ENCODE measurements at regions not wholly inside any gene's neighbourhood (a gene's known extent, or its start where the extent isn't known, plus 50 kb on each side); places are given as distances from the start of the nearest gene placed in this dataset.
"Not testable (repeated sequence)": the region's sequence is repeated elsewhere in the genome, so short reads cannot be mapped to it uniquely, and the experiment has no call there.

DNA sequence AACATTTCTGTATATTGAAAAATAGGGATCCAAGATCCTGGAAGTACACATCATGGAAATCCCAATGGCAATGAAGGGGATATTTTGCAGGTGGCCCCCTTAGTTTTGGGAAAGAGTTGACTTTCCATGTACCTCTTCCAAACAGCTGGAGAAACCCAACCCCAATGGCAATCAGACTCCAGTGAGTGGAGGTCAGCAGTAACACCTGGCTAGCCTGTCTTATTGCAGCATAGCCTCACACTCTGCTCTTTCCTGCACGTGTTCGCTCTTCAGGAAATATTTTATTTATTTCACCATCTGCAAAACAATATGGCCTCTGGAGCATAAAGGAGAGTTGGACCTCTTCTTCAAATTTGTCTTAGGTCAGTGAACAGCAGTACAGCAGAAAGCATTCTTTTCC lies 340.0 kb upstream of the NRP1 start:
- FAIRE-seq (no peak), DNase-seq (ENCODE audit: insufficient read length, low spot score) (no peak)

DNA sequence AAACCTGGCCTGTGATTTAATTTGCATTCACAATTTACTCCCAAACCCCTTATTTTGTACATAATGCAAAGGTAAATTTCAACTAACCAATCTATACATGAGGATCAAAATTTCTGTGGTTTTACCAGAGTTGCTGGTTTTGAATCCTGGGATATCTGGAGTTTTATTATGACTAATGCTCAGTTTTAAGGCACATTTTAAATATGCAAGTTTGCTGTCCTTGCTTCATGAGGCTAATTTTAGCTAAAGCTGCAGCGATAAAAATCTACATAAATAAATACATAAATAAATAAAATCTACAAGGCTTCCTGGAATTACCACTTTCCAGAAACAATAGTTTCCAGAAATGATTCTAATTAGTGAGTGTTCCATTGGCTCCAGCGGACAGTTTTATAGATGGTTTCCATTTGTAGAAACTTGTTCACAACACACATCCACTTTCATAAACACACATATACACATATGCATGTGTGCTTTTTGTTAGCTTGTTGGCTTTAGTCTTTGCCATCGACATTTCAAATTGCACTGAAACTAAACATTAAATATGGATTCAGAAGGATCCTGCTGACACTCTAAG lies 339.5 kb upstream of the NRP1 start:
- DNase-seq (ENCODE audit: insufficient read length, low spot score) (no peak), FAIRE-seq (no peak)

DNA sequence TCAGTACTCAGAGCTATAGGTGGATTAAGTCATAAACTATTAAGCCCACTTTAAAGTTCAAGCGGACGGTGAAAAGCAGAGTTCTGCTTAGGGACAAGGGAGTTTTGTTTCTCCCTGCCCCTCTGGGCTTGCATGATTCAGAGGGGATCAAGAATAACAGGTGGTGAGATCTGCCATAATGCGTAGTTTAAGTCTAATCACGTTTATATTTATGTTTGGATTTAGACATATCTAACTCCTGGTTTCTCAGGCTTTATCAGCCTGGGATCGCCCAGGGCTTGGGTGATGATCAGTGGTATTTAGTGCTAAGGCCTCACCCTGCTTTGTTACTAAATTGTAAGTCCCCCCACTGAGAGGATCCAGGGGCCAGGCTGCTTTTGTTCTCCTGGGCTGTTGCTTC lies 335.4 kb upstream of the NRP1 start:
- FAIRE-seq (no peak), DNase-seq (ENCODE audit: insufficient read length, low spot score) (no peak)

DNA sequence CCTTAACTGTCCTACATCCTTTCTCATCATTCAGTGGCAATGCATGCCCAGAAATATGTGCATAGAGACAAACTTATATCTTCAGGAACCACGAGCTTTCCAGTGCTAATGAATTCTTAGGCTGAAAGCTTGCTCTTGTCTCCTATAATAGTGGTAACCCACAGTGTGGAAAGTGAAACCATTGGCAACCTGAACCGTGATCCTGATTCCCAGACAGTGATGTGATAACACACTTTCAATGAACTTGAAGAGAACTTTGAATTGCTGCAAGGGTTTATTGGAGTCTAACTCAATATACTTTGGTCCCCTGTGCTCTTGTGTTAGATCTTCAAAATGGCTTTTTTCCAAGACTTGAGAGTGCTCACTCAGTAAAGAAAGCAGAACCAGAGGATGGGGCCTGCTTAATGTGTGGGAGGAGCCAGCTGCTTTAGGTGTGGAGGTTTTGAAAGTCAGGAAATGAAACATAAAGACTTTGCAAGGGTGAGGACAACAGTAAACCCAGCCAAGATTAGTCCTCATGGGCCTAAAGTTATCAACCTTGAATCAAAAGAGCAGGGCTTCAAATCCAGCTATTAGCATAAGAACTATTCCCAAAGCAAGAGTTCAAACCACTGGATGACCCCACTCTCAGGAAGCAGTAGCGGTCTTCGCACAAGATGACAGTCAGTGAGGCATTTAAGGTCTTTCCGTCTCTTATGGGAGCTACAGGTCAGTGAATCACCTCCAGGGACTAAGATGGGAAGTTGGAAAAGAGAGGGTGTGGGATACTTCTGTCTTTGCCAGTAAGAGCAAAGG lies 332.4 kb upstream of the NRP1 start:
- no peak for FAIRE-seq

DNA sequence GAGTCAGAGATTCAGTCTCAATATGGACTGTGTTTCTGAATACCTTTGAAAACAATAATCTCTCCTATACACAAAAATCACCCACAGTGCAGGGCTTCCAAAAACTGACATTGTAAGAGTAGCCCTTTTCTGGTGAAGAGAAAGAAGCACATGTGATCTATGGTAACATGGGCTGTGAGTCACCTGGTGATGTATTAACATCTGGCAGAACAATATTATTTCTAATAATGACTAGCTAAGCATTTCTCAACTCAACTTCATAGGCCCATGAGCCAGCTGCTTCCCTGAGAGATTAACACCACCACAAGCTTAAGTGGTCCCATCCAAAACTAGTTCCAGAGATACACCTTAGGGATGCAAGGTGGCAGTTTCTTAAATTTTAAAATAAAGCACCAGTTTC lies 331.0 kb upstream of the NRP1 start:
- no peak for FAIRE-seq
- no peak for DNase-seq (ENCODE audit: insufficient read length, low spot score)

More for the DNA sequence above, 332.4 kb upstream of the NRP1 start:
- no peak for DNase-seq (ENCODE audit: insufficient read length, low spot score)

DNA sequence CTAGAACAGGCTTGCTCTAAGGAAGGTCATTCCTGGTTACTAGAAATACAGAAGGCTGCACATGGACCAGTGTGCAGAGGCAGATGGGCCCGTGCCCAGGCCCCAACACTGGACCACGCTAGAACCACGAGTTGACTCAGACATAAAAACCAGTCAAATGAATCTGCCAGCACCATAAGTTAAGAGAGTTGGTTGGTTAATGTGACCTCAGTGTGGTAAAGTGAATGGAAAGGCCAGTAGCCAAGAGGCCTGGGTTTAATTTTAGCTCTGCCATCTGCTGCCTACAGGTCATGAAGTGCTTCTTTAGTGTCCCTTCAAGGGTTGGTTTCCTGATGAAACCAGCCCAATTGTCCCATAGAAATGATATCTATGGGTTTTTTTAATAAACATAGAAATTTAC lies 329.6 kb upstream of the NRP1 start:
- no peak for FAIRE-seq
- DNase-seq (ENCODE audit: insufficient read length, low spot score), result no peak

DNA sequence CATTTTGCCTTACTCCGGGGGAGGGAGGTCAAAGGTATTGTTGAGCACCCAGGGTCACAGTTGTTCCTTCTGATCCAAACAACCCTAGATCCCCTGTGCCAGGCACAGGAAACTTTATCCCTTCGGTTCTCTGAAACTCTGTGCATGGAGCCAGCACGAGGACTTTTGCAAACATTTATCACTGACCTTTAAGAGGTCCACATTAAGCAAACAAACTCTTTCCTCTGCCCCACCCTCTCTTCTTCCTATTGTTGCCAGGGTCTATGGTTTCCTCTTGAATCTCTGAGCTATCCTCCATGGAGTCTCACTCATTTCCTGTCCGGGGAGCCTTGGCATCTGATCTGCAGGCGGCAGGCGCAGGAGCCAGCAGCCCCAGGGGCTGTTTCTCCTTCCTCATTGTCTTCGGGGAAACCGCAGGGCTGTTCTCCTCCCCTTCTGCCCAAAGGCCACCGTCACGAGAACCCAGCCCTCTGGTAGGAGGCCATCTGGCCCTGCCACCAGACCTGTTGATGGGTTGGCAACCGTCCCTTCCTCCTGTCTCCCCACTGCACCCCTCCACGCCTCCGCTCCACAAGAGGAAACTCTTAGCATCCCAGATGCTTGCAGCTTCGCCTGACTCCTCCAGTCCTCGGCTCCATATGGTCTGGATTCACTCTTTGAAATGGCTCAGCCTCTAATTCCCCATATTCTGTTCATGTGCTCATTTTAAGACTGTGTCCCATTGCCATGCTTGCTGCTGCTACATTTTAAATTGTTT lies 327.3 kb upstream of the NRP1 start:
- FAIRE-seq, result no peak
- no peak for DNase-seq (ENCODE audit: insufficient read length, low spot score)

DNA sequence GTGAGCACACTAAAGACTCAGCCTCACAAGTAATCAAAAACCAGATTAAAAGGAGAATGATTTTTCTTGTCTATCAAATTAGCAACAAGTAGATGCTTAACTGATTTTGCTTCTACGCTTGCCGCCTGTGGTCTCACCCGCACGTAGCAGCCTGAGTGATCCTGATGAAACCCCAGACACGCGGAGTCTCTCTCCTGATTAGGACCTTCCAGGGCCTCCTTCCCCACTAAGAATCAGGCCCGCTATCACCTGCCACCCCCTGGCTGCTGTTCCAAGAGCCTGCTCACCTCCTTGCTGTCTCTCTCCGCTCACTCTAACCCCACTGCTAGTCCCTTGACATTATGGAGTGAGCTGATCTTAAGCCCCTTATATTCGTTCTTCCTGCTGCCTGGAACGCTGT lies 325.9 kb upstream of the NRP1 start:
- FAIRE-seq (no peak), DNase-seq (ENCODE audit: insufficient read length, low spot score) (no peak)

DNA sequence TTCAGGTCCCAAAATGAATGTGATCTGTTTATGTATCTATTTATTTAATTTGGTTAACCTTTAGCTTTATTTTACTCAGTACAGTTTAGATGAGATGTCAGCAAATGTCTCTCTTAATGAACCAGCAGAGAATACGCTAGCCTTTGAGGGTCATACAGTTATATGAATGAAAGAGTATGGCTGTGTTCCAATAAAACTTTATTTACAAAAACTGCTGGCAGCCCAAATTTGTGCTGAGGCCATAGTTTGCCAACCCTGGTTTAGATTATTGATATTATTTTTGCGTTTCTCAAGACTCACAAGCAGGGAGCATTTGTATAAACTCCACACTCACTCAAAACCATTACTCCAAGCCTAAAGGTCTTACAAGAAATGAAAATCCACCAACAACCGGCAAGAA lies 323.4 kb upstream of the NRP1 start:
- DNase-seq (ENCODE audit: insufficient read length, low spot score) (no peak), FAIRE-seq (no peak)

DNA sequence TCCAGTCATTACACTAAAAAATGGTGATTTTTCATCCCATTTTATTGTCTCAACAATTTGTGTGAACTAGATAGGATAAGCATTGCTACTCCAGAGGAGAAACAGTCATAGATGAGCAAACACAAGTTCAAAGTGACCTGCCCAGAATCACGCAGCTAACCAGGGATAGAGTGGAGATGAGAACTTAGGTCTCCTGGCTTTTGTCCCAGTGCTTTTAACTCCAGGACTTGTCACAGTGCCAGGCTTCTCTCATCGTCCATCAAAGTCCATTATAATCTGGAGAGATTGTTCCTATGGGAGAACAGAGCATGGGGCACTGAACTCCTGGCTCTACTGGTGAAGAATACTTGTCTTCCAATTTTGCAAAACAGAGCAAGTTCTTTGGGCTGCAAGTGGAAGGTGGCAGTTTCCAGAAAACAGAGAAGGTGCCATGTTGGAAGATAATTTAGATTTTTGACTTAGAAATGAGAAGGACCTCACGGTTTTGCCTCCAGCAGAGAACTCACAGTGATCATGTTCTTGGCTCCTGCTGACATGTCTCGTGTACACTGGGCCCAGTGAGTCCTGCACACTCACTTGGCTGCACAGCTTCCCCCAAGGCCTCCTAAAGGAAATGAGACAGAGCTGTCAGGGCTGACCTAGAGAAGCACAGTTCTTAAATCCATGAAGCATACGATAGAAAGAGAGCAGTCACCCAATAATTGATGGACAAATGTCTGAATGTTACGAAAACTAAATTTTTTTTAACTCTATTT lies 322.9 kb upstream of the NRP1 start:
- DNase-seq (ENCODE audit: insufficient read length, low spot score) (no peak), FAIRE-seq (no peak)

DNA sequence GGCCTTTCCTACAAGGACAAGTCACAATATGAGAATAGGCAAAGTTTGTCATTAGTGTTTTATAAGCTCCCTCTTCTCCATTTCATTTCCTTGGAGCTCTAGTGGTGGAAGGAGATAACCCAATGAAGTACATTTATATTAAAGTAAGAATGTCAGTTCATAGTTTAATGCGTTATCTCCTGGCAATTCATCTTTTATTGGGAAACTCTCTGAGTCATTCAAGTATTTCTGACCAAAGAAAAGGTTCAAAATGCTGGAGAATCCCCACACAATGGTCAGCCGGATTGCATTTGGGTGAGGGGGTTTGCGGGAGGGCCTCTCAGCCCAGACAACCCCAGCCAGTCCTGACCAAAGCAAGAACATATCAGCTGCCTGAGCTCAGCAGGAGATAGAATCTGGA lies 321.5 kb upstream of the NRP1 start:
- FAIRE-seq, result no peak
- no peak for DNase-seq (ENCODE audit: insufficient read length, low spot score)

DNA sequence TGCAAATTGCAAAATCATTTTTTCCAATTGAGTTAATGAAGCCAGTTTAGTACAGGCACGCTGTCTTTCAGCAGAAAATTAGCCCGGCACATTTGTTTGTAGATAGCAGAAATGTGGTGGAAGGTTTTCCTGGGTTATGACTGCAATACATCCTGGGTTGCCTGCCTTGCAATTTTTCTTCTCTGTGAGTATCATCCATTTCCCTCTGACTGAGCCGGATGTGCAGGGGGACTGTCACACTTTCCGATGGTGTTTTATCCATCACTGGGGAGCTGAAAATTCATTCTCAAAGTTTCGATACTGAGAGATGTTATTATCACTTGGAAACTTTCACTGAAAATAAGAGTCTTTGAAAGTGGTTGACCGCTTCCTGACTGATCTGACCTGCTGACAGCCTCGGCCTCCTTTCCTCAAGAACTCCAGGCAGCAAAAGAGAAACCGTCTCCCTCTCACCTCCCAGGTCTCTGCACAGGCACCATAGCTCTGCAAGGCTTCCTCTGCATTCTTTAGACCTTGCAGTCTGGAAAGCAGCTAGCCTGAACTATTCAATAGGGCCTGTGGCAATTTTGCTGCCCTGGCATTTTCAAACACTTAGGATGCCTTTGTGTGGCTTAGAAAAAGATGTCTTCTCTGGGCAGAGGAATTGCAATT lies 320.8 kb upstream of the NRP1 start:
- DNase-seq (ENCODE audit: insufficient read length, low spot score) (no peak), FAIRE-seq (no peak)

DNA sequence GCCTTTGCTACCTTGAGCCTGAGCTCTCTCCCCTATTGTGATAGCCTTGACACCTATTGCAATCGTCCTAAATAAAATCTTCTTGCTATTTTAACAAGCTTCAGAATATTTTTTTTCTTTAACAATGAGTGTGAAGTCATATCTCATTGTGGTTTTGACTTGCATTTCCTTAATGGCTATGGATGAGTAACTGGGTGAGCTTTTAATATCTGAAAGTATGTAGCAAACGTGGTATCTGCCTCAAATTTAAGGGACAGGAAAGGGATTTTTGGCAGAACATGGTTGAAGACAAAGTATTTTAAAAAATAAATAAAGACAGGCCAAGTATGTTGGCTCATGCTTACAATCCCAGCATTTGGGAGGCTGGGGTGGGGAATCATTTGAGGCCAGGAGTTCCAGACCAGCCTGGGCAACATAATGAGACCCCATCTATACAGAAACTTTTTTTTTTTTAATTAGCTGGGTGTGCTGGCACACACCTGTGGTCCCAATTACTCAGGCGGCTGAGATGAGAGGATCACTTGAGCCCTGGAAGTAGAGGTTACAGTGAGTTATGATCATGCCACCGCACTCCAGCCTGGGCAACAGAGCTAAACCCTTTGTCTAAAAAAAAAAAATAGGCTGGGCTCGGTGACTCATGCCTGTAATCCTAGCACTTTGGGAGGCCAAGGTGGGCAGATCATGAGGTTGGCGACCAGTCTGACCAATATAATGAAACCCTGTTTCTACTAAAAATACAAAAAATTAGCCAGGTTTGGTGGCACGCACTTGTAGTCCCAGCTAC lies 319.3 kb upstream of the NRP1 start:
- DNase-seq (ENCODE audit: insufficient read length, low spot score) (no peak), FAIRE-seq (no peak)

DNA sequence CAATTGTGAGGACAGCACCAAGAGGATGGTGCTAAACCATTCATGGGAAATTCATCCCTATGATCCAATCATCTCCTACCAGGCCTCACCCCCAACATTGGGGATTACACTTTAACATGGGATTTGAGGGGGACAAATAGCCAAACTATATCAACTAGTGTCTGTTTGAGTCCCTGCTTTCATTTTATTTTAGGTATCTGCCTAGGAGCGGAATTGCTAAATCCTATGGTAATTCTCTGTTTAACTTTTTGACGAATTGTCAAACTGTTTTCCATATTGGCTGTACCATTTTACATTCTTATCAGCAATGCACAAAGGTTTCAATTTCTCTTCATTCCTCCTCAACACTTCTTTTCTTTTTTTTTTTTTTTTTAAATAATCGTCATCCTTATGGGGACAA lies 318.4 kb upstream of the NRP1 start:
- no peak for DNase-seq (ENCODE audit: insufficient read length, low spot score)
- no peak for FAIRE-seq

DNA sequence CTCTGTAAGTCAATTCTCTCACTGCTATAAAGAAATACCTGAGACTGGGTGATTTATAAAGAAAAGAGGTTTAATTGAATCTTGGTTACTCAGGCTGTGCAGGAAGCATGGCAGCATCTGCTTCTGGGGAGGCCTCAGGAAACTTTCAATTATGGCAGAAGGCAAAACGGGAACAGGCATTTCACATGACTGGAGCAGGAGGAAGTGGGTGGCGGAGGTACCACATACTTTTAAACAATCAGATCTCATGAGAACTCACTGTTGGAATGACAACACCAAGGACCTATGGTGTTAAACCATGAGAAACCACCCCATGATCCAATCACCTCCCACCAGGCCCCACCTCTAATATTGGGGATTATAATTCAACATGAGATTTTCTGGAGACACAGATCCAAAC lies 315.7 kb upstream of the NRP1 start:
- not testable (repeated sequence) for FAIRE-seq; DNase-seq (ENCODE audit: insufficient read length, low spot score)

DNA sequence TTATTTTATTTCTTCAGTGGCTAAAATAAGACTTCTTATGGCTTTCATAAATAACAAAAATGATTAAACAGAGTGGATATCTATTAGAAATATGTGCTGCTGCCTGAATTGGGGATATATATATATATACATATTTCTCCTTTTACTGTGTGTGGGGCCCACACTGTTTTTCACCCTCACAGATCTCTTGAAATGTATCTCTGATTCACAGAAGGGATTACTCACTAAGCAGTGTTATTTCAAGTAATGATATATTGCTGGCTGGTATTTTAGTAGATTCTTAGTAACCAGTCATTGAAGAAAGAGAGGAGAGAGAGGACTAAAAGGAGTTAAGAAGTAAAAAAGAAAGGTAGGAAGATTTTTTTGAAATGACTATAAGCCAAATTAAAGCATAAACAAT lies 308.6 kb upstream of the NRP1 start:
- DNase-seq (ENCODE audit: insufficient read length, low spot score), result no peak

DNA sequence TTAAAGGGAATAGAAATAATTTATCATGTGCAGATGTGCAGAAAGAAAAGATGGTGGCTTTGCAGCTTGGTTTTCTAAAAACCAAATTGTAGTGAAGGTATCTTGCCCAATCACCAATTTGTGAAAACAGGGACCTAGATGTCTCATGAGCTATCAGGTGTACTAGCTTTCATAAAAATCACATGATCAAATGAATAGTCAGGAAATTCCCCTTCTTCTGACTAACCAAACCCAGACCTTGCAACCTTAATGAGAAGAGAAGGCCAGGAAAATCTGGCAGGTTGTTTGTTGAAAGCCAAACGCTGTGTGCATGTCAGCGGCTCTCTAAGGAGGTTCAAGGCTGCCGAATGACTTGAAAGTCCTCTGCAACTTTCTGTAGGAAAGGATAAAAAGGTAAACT lies 304.4 kb upstream of the NRP1 start:
- DNase-seq (ENCODE audit: insufficient read length, low spot score), result no peak
- no peak for FAIRE-seq

More for the DNA sequence above, 308.6 kb upstream of the NRP1 start:
- FAIRE-seq, result no peak

DNA sequence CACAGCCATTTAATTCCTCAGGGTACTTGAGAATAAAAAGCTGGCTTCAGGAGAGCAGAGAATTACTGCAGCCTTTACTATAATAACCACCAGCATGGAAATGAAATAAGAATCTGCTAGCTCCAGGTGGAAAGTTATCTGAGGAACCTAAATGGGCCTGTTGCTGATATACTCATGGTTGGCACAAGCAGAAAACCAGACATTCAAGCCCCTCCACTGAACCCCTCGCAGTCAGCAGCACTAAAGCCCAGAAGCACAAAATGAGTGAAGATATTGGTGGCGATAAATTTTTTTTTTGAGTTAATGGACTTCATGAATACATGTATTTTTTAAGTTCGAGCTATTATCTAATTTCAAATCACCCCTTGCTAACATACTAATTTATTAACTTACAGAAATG lies 303.9 kb upstream of the NRP1 start:
- no peak for DNase-seq (ENCODE audit: insufficient read length, low spot score)
- no peak for FAIRE-seq

DNA sequence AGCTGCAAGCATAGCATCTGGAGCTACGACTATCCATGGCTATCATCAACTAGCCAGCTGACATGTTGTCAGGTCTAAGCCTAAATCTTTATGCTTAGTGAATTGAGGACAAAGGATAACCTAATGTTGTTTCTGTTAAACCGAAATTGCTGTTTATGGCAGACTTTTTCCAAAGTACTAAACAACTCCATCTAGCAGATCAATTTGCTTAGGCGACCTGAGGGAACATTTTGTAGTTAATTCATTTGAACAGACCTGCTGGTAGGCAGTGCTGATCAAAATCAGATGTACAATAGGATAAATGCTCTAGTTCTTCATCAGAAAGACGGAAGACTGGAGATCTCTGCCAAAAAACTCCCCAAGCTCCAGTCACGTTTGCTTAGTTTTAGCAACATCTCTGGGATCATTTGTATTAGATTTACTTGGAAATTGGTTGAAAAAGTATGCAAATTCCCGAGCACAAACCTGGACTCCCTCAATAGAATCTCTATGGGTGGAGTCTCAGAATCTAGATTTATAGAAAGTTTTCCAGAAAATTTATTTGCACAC lies 301.6 kb upstream of the NRP1 start:
- no peak for FAIRE-seq
- no peak for DNase-seq (ENCODE audit: insufficient read length, low spot score)

DNA sequence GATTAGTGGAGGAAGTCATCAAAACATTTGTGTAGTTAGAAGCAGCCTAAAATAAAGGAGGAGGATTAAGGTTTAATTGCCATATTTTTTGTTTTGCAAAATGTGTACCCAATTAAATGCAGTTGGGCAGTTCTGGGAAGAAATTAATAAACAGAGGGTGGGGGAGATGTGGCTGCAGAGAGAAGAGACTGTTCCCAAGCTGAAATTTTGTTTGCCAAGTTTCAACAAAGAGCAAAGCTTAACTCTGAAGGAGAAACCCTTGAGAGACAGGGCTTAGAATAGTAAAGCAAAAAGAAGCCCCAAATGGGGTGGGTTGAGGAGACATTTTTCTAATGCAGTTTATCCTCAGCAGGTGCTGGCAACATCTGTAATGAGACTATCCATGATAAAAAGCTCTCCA lies 298.0 kb upstream of the NRP1 start:
- no peak for DNase-seq (ENCODE audit: insufficient read length, low spot score)
- no peak for FAIRE-seq
